Left renal cortex interstitium (tissue), 4 donors: ENCODE measurements at regions not wholly inside any gene's neighbourhood (a gene's known extent, or its start where the extent isn't known, plus 50 kb on each side); places are given as distances from the start of the nearest gene placed in this dataset.
"Not testable (repeated sequence)": the region's sequence is repeated elsewhere in the genome, so short reads cannot be mapped to it uniquely, and the experiment has no call there.

Source experiments
- DNase-seq, 4 donors: peaks; one replicate each; pipeline ENCODE4 v3.0.0-alpha.2; 2013; ENCODE audit warnings: low read depth in 4 of 4, low spot score in 2 of 4, missing footprints in 1 of 4

GRCh38 chr4:159780196-159780922, 677.5 kb downstream of the RAPGEF2 start:
- no peak for DNase-seq

- DNase-seq, result no peak
Observed at GRCh38 chr4:159787901-159788300, 685.0 kb downstream of the RAPGEF2 start.

- no peak for DNase-seq
Observed at GRCh38 chr4:159791334-159791733, 688.5 kb downstream of the RAPGEF2 start.

GRCh38 chr4:159804592-159804991, 701.7 kb downstream of the RAPGEF2 start:
- DNase-seq, result not testable (repeated sequence)

GRCh38 chr4:159823743-159824142, 720.9 kb downstream of the RAPGEF2 start:
- no peak for DNase-seq

GRCh38 chr4:159828687-159829086, 725.8 kb downstream of the RAPGEF2 start:
- DNase-seq, result no peak

- DNase-seq, result no peak
Observed at GRCh38 chr4:159829184-159829583, 726.3 kb downstream of the RAPGEF2 start.

GRCh38 chr4:159837071-159837470, 734.2 kb downstream of the RAPGEF2 start:
- DNase-seq, result no peak

GRCh38 chr4:159855731-159856130, 752.9 kb downstream of the RAPGEF2 start:
- DNase-seq, result no peak

- DNase-seq, result no peak
Observed at GRCh38 chr4:159856451-159856850, 753.6 kb downstream of the RAPGEF2 start.

- DNase-seq, result no peak
Observed at GRCh38 chr4:159859656-159860148, 756.8 kb downstream of the RAPGEF2 start.

GRCh38 chr4:159860945-159861344, 758.1 kb downstream of the RAPGEF2 start:
- DNase-seq, result no peak

- DNase-seq, result no peak
Observed at GRCh38 chr4:159864337-159864736, 761.5 kb downstream of the RAPGEF2 start.

- no peak for DNase-seq
Observed at GRCh38 chr4:159867673-159868072, 764.8 kb downstream of the RAPGEF2 start.

- DNase-seq, result not testable (repeated sequence)
Observed at GRCh38 chr4:159868936-159869335, 766.1 kb downstream of the RAPGEF2 start.

- no peak for DNase-seq
Observed at GRCh38 chr4:159871141-159871540, 768.3 kb downstream of the RAPGEF2 start.

- no peak for DNase-seq
Observed at GRCh38 chr4:159881158-159881557, 778.3 kb downstream of the RAPGEF2 start.

GRCh38 chr4:159884989-159885388, 782.1 kb downstream of the RAPGEF2 start:
- DNase-seq, result no peak

GRCh38 chr4:159899596-159899995, 796.7 kb downstream of the RAPGEF2 start:
- DNase-seq, result no peak

GRCh38 chr4:159900562-159900961, 797.7 kb downstream of the RAPGEF2 start:
- no peak for DNase-seq

- no peak for DNase-seq
Observed at GRCh38 chr4:159902648-159903047, 799.8 kb downstream of the RAPGEF2 start.

- no peak for DNase-seq
Observed at GRCh38 chr4:159904906-159905305, 802.0 kb downstream of the RAPGEF2 start.

GRCh38 chr4:159906051-159906450, 803.2 kb downstream of the RAPGEF2 start:
- DNase-seq, result no peak
